Neural crest cell (in vitro differentiated cells): ENCODE measurements at regions not wholly inside any gene's neighbourhood (a gene's known extent, or its start where the extent isn't known, plus 50 kb on each side); places are given as distances from the start of the nearest gene placed in this dataset.
"Not testable (repeated sequence)": the region's sequence is repeated elsewhere in the genome, so short reads cannot be mapped to it uniquely, and the experiment has no call there.

Experiments used
- DNase-seq: peaks from one replicate; pipeline ENCODE4 v3.0.0; 2021; ENCODE audit warnings: low read depth, mixed read lengths, low spot score
- H3K27ac Mint-ChIP-seq: one replicate; pipeline ENCODE4 v1.8.0; 2021; ENCODE audit warnings: mild to moderate bottlenecking, mixed read lengths; ENCODE audit not compliant: unreplicated experiment
- H3K27me3 Mint-ChIP-seq: 2 replicates; pipeline ENCODE4 v1.8.0; 2021; ENCODE audit warnings: low read depth, mild to moderate bottlenecking, mixed read lengths
- H3K36me3 Mint-ChIP-seq: 2 replicates; pipeline ENCODE4 v1.8.0; 2021; ENCODE audit warnings: low read depth, mild to moderate bottlenecking, mixed read lengths
- H3K4me1 Mint-ChIP-seq: 2 replicates; pipeline ENCODE4 v1.8.0; 2021; ENCODE audit warnings: mixed read lengths
- H3K4me3 Mint-ChIP-seq: one replicate; pipeline ENCODE4 v1.8.0; 2021; ENCODE audit warnings: mild to moderate bottlenecking, mixed read lengths
- H3K9me3 Mint-ChIP-seq: 2 replicates; pipeline ENCODE4 v1.8.0; 2021; ENCODE audit warnings: mixed read lengths
- CTCF ChIP-seq: fragments of 200-600 bp; sonication (generic); conservative IDR thresholded peaks from 2 replicates; pipeline ENCODE4 v1.5.0; 2021; ENCODE audit warnings: antibody characterized with exemption, mild to moderate bottlenecking

GRCh38 chr18:42548493-42548892 is 567.0 kb downstream of the RIT2 start:
- Mint-ChIP-seq H3K36me3 (no peaks in the 10 kb centered on the region), H3K27me3 (no peaks in the 10 kb centered on the region), H3K9me3 (peaks cover 8% of the 10 kb centered on the region), H3K4me1 (peaks cover 7% of the 10 kb centered on the region), H3K4me3 (no peak overlapping the region), H3K27ac (no peak overlapping the region)
- no peak for TF ChIP-seq CTCF
- DNase-seq, result no peak

GRCh38 chr18:42549596-42549995 is 565.9 kb downstream of the RIT2 start:
- Mint-ChIP-seq H3K4me1 (peaks cover 6% of the 10 kb centered on the region), H3K27me3 (no peaks in the 10 kb centered on the region), H3K36me3 (no peaks in the 10 kb centered on the region), H3K9me3 (peaks cover 8% of the 10 kb centered on the region), H3K27ac (no peak overlapping the region), H3K4me3 (no peak overlapping the region)
- TF ChIP-seq CTCF, result no peak
- no peak for DNase-seq

GRCh38 chr18:42552559-42552958 is 562.9 kb downstream of the RIT2 start:
- H3K27ac Mint-ChIP-seq, H3K36me3 Mint-ChIP-seq, H3K27me3 Mint-ChIP-seq, H3K9me3 Mint-ChIP-seq, H3K4me1 Mint-ChIP-seq, H3K4me3 Mint-ChIP-seq, DNase-seq: not testable (repeated sequence)

- no peaks in the 10 kb centered on the region for H3K27me3 Mint-ChIP-seq
- H3K4me3 Mint-ChIP-seq, result no peak overlapping the region
- H3K9me3 Mint-ChIP-seq, result no peaks in the 10 kb centered on the region
- H3K36me3 Mint-ChIP-seq, result no peaks in the 10 kb centered on the region
- no peaks in the 10 kb centered on the region for H3K4me1 Mint-ChIP-seq
- DNase-seq, result no peak
- H3K27ac Mint-ChIP-seq, result no peak overlapping the region
- no peak for TF ChIP-seq CTCF
These were observed 556.3 kb downstream of the RIT2 start for GRCh38 chr18:42559069-42559690.

GRCh38 chr18:42561521-42561920 is 554.0 kb downstream of the RIT2 start:
- Mint-ChIP-seq H3K4me3 (no peak overlapping the region), H3K4me1 (peaks cover 15% of the 10 kb centered on the region), H3K9me3 (peaks cover 7% of the 10 kb centered on the region), H3K27me3 (no peaks in the 10 kb centered on the region), H3K36me3 (no peaks in the 10 kb centered on the region), H3K27ac (no peak overlapping the region)
- DNase-seq, result no peak
- TF ChIP-seq CTCF, result no peak

- DNase-seq, result no peak
- TF ChIP-seq CTCF, result no peak
- Mint-ChIP-seq H3K27ac (no peak overlapping the region), H3K9me3 (peaks cover 9% of the 10 kb centered on the region), H3K4me3 (no peak overlapping the region), H3K27me3 (no peaks in the 10 kb centered on the region), H3K36me3 (no peaks in the 10 kb centered on the region), H3K4me1 (peaks cover 15% of the 10 kb centered on the region)
These were observed 551.5 kb downstream of the RIT2 start for GRCh38 chr18:42563995-42564394.
